ENCODE measurements at regions not wholly inside any gene's neighbourhood (a gene's known extent, or its start where the extent isn't known, plus 50 kb on each side); places are given as distances from the start of the nearest gene placed in this dataset.
A peak's percentile ranks its signal among the peaks of the same experiment; 100 is the strongest.

GRCh38 chr2:17030047-17030446 lies 364.4 kb upstream of the CYRIA start:
- no peak overlapping the region for H3K27ac ChIP-seq
- H3K9ac ChIP-seq = no peak overlapping the region
- H3K4me3 ChIP-seq = no peak overlapping the region
- H4K20me1 ChIP-seq = no peaks in the 10 kb centered on the region
- no peak for TF ChIP-seq Cebpa-rat (IDR thresholded peaks at IDR 0.05)
- no peaks in the 10 kb centered on the region for H3K4me1 ChIP-seq
- H3K9me3 ChIP-seq (replicated peaks in 1 of 11) = no peaks in the 10 kb centered on the region
- H3K4me2 ChIP-seq = no peak overlapping the region
- H3K36me3 ChIP-seq = no peaks in the 10 kb centered on the region
- H3K27me3 ChIP-seq = no peaks in the 10 kb centered on the region

- H3K4me3 ChIP-seq = no peak overlapping the region
- H3K9ac ChIP-seq = no peak overlapping the region
- H3K9me3 ChIP-seq (replicated peaks in 1 of 11) = no peaks in the 10 kb centered on the region
- no peaks in the 10 kb centered on the region for H4K20me1 ChIP-seq
- no peaks in the 10 kb centered on the region for H3K36me3 ChIP-seq
- no peak overlapping the region for H3K27ac ChIP-seq
- no peak for TF ChIP-seq Cebpa-rat (IDR thresholded peaks at IDR 0.05)
- no peak overlapping the region for H3K4me2 ChIP-seq
- H3K27me3 ChIP-seq = no peaks in the 10 kb centered on the region
- H3K4me1 ChIP-seq = no peaks in the 10 kb centered on the region
Observed at GRCh38 chr2:17012297-17012696, 346.7 kb upstream of the CYRIA start.

- no peak for TF ChIP-seq Cebpa-rat (IDR thresholded peaks at IDR 0.05)
- no peak overlapping the region for H3K27ac ChIP-seq
- H3K4me2 ChIP-seq = no peak overlapping the region
- H3K9ac ChIP-seq = no peak overlapping the region
- H3K4me3 ChIP-seq = no peak overlapping the region
- H3K9me3 ChIP-seq (replicated peaks in 1 of 11) = no peaks in the 10 kb centered on the region
- no peaks in the 10 kb centered on the region for H3K27me3 ChIP-seq
- no peaks in the 10 kb centered on the region for H3K36me3 ChIP-seq
- no peaks in the 10 kb centered on the region for H4K20me1 ChIP-seq
- peaks cover 0 to 1% (median 0%) of the 10 kb centered on the region in 10 experiments; a peak in 3 of 20 replicates for H3K4me1 ChIP-seq
Observed at GRCh38 chr2:17010104-17010503, 344.5 kb upstream of the CYRIA start.

- H3K27ac ChIP-seq = no peak overlapping the region
Observed at GRCh38 chr2:17000184-17000482, 334.5 kb upstream of the CYRIA start.

GRCh38 chr2:16999347-17000183 lies 333.9 kb upstream of the CYRIA start:
- Histone ChIP-seq H3K27ac (no peak overlapping the region), H4K20me1 (no peaks in the 10 kb centered on the region), H3K27me3 (no peaks in the 10 kb centered on the region), H3K4me2 (no peak overlapping the region), H3K9me3 (replicated peaks in 1 of 11) (peaks cover 11 to 29% (median 22%) of the 10 kb centered on the region in 11 experiments; a peak in 20 of 22 replicates), H3K36me3 (no peaks in the 10 kb centered on the region), H3K4me1 (peaks cover 0 to 20% (median 0%) of the 10 kb centered on the region in 10 experiments; a peak in 7 of 20 replicates), H3K4me3 (no peak overlapping the region), H3K9ac (no peak overlapping the region)
- TF ChIP-seq Cebpa-rat (IDR thresholded peaks at IDR 0.05) = no peak

More at GRCh38 chr2:17000184-17000482, 334.5 kb upstream of the CYRIA start:
- peaks cover 0 to 25% (median 0%) of the 10 kb centered on the region in 10 experiments; a peak in 7 of 20 replicates for H3K4me1 ChIP-seq
- H3K4me2 ChIP-seq = no peak overlapping the region
- H3K9me3 ChIP-seq (replicated peaks in 1 of 11) = peaks cover 11 to 28% (median 20%) of the 10 kb centered on the region in 11 experiments; a peak in 20 of 22 replicates
- H3K36me3 ChIP-seq = no peaks in the 10 kb centered on the region
- H3K4me3 ChIP-seq = no peak overlapping the region
- no peak for TF ChIP-seq Cebpa-rat (IDR thresholded peaks at IDR 0.05)
- no peaks in the 10 kb centered on the region for H3K27me3 ChIP-seq
- no peaks in the 10 kb centered on the region for H4K20me1 ChIP-seq
- H3K9ac ChIP-seq = no peak overlapping the region

- H3K27ac ChIP-seq = no peak overlapping the region
- H3K27me3 ChIP-seq = no peaks in the 10 kb centered on the region
- no peaks in the 10 kb centered on the region for H4K20me1 ChIP-seq
- H3K9ac ChIP-seq = no peak overlapping the region
- no peaks in the 10 kb centered on the region for H3K9me3 ChIP-seq (replicated peaks in 1 of 11)
- H3K4me1 ChIP-seq = peaks cover 0 to 9% (median 0%) of the 10 kb centered on the region in 10 experiments; a peak in 3 of 20 replicates
- no peaks in the 10 kb centered on the region for H3K36me3 ChIP-seq
- no peak overlapping the region for H3K4me3 ChIP-seq
- TF ChIP-seq Cebpa-rat (IDR thresholded peaks at IDR 0.05) = no peak
- no peak overlapping the region for H3K4me2 ChIP-seq
Observed at GRCh38 chr2:16978301-16978700, 312.7 kb upstream of the CYRIA start.

- Histone ChIP-seq H3K4me2 (no peak overlapping the region), H3K9ac (no peak overlapping the region), H3K4me1 (peaks cover 0 to 32% (median 0%) of the 10 kb centered on the region in 10 experiments; a peak in 4 of 20 replicates), H3K9me3 (replicated peaks in 1 of 11) (peaks cover 0 to 12% (median 0%) of the 10 kb centered on the region in 11 experiments; a peak in 1 of 22 replicates), H3K4me3 (no peak overlapping the region), H3K27me3 (no peaks in the 10 kb centered on the region), H4K20me1 (no peaks in the 10 kb centered on the region), H3K36me3 (no peaks in the 10 kb centered on the region), H3K27ac (no peak overlapping the region)
- no peak for TF ChIP-seq Cebpa-rat (IDR thresholded peaks at IDR 0.05)
Observed at GRCh38 chr2:16974688-16975087, 309.1 kb upstream of the CYRIA start.

- Histone ChIP-seq H3K9ac (no peak overlapping the region), H3K4me2 (peak overlapping the region in 2 of 11 experiments; percentile 14 to 56; a peak in 4 of 22 replicates), H3K27ac (no peak overlapping the region), H3K9me3 (replicated peaks in 1 of 11) (peaks cover 0 to 12% (median 0%) of the 10 kb centered on the region in 11 experiments; a peak in 1 of 22 replicates), H4K20me1 (no peaks in the 10 kb centered on the region), H3K36me3 (no peaks in the 10 kb centered on the region), H3K27me3 (no peaks in the 10 kb centered on the region), H3K4me1 (peaks cover 0 to 32% (median 0%) of the 10 kb centered on the region in 10 experiments; a peak in 4 of 20 replicates), H3K4me3 (no peak overlapping the region)
- TF ChIP-seq Cebpa-rat (IDR thresholded peaks at IDR 0.05) = no peak
Observed at GRCh38 chr2:16973586-16974286, 308.1 kb upstream of the CYRIA start.

- Histone ChIP-seq H3K4me1 (peaks cover 0 to 32% (median 0%) of the 10 kb centered on the region in 10 experiments; a peak in 4 of 20 replicates), H3K4me2 (no peak overlapping the region), H3K9ac (no peak overlapping the region), H3K4me3 (no peak overlapping the region), H3K27me3 (no peaks in the 10 kb centered on the region), H4K20me1 (no peaks in the 10 kb centered on the region), H3K27ac (no peak overlapping the region), H3K9me3 (replicated peaks in 1 of 11) (peaks cover 0 to 12% (median 0%) of the 10 kb centered on the region in 11 experiments; a peak in 1 of 22 replicates), H3K36me3 (no peaks in the 10 kb centered on the region)
- no peak for TF ChIP-seq Cebpa-rat (IDR thresholded peaks at IDR 0.05)
Observed at GRCh38 chr2:16972276-16972675, 306.6 kb upstream of the CYRIA start.

Data from BLaER1 treated with 17β-estradiol and CSF1 and Interleukin-3, amounts not matched to agents 10 nM and 100 nM (cell line).